Posterior vena cava (tissue), 2 donors: ENCODE measurements at regions not wholly inside any gene's neighbourhood (a gene's known extent, or its start where the extent isn't known, plus 50 kb on each side); places are given as distances from the start of the nearest gene placed in this dataset.

Experiments used
- DNase-seq: peaks from one replicate; pipeline ENCODE4 v3.0.0-alpha.2; 2020; ENCODE audit warnings: low spot score
- intact Hi-C, 2 donors: fragments of 100-400 bp; cut with DNase I; formaldehyde crosslinking; loops; one replicate each; pipeline versions ENCODE4 v1.14.1 to v1.14.2; 2022 to 2023
- donor health status: DM: yes; HTN: yes; CAD: no.
- donor health status: DM: yes; HTN: yes; CAD: no.

DNA sequence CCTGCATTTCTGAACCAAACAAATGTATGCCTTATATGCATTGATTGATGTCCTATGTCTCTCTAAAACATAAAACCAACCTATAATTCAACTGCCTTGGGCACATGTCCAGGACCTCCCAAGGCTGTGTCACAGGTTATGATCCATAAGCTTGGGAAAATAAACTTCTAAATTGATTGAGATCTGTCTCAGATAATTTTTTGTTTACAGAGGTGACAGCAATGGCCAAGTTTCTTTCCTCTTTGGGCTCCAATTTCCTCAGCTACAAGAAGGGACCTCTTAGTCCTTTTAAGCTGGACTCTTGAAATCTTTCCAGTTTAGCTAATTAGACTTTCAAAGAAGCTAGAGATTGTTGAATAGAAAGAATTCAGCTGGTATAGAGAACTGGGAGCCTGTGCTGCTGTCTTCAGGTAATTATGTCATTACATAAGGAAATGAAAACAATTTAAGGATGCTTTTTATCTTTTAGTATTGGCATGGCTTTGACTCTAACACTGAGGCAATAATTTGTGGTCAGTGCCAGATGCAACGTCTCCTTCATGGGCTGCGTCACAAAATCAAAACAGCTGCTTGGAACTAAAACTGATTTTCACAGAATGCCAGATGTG lies 412.1 kb upstream of the TRIB2 start:
- no peak for DNase-seq
- intact Hi-C loops, result no loop called here

GRCh38 chr2:12305931-12306330 lies 410.8 kb upstream of the TRIB2 start:
- intact Hi-C loops, result no loop called here
- no peak for DNase-seq

DNA sequence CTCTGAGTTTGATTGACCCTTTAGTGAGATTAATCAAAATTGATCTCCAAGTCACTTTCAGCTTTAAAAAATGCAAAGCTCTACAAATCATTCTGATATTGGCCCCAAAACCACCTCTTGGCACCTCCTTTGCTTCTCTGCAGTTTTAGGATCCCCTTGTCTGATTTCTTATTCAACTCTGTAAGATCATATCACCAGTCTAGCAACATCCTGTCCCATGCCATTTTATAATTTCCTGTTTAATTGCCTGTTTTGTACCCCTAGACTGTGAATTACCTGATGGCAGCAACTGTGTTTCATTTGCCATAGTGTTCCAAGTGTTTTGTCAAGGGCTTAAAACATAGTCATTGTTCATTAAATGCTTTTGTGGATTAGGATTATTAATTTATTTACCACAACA lies 406.3 kb upstream of the TRIB2 start:
- intact Hi-C loops, result no loop called here
- no peak for DNase-seq

DNA sequence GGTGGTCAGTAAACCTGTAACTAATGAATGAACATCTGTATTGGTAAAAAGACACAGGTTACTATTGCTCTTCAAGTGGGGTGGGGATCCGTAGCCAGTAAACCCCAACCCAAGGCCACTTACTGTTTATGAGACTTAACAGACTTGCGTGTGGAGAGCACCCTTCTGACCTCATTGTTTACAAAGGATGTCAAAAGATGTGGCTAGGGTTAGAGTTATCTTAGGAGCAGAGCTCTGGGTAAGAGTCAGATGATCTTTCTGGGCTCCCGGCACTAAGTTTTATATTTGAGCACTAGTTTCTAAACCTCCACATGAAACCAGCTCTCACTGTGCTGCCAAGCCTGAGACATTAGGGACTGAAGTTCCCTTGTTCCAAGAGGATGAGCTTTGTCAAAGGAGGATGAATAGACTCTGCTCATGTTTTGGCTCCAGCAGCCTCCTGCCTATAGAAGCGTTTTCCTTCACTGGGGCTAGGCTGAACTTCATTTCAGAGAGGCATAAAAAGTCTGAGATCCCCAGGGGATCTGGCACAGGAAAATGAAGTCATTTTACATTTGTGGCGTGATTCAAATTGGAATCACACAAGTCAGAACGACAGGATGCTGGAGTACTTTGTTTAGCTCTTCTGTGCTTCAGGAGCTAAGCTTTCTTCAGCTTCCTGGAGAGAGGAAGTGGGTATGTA lies 403.1 kb upstream of the TRIB2 start:
- intact Hi-C loops, result no loop called here

DNA sequence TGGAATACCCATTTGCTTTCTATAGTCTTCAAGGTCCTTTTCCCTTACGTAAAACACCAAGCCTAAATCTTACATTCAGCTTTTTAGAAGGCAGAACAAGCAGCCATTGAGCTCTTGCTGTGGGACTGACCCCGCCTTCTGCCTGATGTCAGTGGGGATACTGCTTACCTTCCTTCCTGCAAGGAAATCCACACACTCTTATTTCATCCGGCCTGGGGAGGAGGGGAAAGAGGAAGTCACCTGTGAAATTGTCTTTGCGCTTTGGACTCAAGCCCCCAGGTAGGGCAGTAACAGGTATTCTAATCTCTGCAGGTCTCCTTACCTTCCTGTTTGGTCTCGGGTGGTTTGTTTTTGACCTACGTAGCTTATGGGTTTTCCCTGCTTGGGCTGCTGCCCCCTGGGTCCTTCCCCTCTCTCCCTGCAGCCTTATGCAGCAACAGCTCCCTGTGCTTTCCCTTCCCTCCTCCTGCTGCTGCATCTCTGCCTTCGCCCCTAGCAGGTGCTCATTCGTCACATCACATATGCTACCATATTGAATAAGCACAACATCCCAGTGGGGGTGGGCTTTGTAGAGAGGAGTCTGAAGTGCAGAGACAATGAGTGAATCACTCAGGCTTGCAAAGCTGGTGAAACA lies 402.5 kb upstream of the TRIB2 start:
- intact Hi-C loops, result no loop called here
- DNase-seq, result no peak

More for the DNA sequence above, 403.1 kb upstream of the TRIB2 start:
- no peak for DNase-seq

DNA sequence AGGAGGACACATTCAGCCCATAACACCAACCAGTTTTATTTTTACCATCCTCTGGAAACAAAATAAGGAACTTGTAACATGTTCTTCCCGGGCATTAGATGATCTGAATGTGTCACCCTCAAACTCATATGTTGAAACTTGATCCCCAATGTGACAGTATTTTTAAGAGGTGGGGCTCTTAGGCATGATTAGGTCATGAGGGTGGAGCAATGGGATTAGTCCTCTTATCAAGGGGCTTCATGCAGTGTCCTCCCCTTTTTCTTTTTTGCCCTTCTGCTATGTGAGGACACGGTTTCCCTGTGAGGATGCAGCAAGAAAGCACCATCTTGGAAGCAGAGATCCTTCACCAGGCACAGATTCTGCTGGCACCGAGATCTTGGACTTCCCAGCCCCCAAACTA lies 401.5 kb upstream of the TRIB2 start:
- intact Hi-C loops, result no loop called here
- no peak for DNase-seq

DNA sequence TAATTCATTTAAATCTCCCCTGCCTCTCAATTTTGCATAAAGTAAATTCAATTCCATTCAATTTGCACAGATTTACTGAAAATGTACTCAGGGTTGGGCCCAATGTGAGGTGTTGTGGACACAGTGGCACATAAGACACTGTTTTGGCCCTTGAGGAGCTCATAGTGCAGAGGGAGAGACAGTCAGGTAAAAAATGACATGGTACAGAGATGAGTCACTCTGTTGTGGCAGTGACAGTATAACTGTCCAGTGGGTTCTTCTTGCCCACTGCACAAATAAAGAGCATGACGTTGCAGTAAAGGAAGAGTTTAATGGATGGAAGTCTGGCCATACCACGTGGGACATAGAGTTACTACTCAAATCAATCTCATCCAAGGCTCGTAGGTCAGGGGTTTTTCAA lies 400.3 kb upstream of the TRIB2 start:
- DNase-seq, result no peak
- intact Hi-C loops, result no loop called here

GRCh38 chr2:12317286-12317685 lies 399.4 kb upstream of the TRIB2 start:
- intact Hi-C loops, result no loop called here
- DNase-seq, result no peak

DNA sequence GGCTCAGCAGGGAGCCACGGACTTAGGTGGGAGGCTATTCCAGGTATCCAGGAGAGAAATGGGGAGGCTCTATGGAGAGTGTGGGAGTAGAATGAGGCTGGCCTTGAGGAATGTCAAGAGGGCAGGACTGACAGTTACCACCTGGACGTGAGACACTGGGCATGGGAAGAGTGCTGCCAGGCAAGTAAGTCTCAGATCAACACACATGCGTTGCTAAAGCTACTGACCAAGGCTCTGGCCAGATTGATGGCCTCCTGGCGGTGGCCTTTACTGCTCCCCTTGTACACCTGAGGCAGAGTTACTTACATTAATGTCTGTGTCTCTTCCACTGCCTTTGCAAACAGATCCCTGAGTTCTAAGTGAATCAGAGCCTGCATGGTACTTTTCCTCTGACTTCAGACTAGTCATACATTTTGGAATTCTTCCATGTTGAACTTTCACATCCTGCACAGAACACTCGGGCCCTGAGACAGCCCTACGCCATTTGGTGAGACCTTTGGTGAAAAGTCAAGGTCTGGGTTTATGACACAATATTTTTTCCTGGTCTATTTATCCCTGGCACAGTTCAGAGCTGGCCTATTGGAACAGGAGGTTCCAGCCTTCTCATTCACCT lies 398.8 kb upstream of the TRIB2 start:
- intact Hi-C loops, result no loop called here

GRCh38 chr2:12318427-12319057 lies 398.2 kb upstream of the TRIB2 start:
- DNase-seq, result no peak
- intact Hi-C loops, result no loop called here

More for the DNA sequence above, 398.8 kb upstream of the TRIB2 start:
- no peak for DNase-seq

DNA sequence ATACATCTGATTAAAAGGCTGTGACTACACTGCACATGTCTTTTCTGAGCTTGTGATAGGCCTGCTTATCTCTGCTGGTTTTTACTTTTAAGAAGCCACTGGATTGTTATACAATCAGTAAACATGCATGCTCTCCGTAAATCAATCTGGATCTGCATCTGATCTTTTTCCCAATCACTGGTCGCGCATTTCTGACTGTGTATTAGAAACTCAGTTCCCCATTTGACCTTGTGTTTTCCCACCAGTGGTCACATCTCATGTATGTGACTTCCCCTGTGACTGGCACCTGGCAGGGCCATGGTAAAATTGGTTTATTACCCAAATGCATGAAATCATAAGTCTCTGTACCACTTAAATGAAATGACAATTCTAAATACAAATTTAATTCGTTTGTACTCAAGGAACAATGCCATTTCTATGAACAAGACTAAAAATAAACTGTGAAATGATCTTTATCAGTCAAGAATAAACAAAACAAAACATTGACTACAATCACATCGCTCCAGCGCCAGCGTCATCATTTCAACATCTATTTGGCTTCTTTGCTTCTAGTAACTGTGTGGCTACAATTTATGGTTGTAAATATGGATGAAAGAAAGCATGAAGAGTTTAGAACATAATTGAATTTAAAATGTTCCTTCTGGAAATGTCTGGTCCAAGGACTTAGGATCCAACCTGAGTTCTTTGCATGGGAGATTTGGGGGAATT lies 396.6 kb upstream of the TRIB2 start:
- intact Hi-C loops, result no loop called here
- DNase-seq, result no peak

GRCh38 chr2:12320991-12321641 lies 395.6 kb upstream of the TRIB2 start:
- intact Hi-C loops, result no loop called here
- peak; percentile 86 for DNase-seq

DNA sequence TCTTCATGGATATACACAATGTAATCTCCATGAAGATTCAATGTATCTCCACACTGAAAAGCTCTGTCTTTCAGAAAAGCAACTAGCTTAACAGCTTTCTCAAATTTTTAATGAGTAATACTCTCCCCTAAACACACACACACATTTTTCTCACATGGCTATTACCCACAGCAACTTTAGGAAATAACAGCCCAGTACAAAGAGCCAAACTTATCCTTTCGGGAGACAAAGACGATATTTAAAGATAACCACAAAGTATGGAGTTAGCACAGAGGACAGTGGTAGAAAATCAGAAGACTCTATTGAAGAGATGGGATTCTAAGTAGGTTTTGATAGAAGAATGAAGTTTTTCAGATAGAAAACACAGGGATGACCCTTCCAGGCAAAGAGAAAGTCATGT lies 394.9 kb upstream of the TRIB2 start:
- DNase-seq, result no peak
- intact Hi-C loops, result no loop called here

GRCh38 chr2:12325806-12326205 lies 390.9 kb upstream of the TRIB2 start:
- intact Hi-C loops, result no loop called here
- no peak for DNase-seq

- DNase-seq, result no peak
- intact Hi-C loops, result no loop called here
Measured at GRCh38 chr2:12326449-12327190, 390.1 kb upstream of the TRIB2 start.

GRCh38 chr2:12330916-12331315 lies 385.8 kb upstream of the TRIB2 start:
- intact Hi-C loops, result no loop called here
- DNase-seq, result no peak

- no peak for DNase-seq
- intact Hi-C loops, result no loop called here
Measured at GRCh38 chr2:12331698-12332097, 385.0 kb upstream of the TRIB2 start.

DNA sequence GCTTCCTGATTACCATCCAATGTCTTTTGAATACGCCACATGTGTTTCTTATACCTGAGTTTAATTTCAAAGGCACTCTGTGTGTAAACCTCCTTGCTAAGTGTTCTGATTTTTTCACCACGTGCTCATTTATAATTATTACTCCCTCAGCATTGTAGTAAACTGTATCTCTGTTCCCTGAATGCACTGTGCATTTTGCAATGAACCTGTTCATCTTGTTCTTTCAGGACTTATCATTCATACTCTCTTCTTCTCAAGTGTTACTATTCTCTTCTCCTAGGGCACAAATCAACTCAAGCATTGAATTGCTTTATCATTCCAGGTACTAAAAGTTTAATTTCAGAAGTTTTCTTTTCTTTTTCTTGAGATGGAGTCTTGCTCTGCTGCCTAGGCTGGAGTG lies 383.4 kb upstream of the TRIB2 start:
- intact Hi-C loops, result no loop called here
- DNase-seq, result no peak
